Vagina (tissue), 2 donors: ENCODE measurements at regions not wholly inside any gene's neighbourhood (a gene's known extent, or its start where the extent isn't known, plus 50 kb on each side); places are given as distances from the start of the nearest gene placed in this dataset.

Experiments used
- POLR2A ChIP-seq, 2 donors: fragments of 450-650 bp; IDR thresholded peaks; one replicate each; pipeline ENCODE4 v1.6.1; 2017; ENCODE audit warnings: antibody characterized with exemption in 2 of 2, mild to moderate bottlenecking in 2 of 2, moderate library complexity in 2 of 2
- TF ChIP-seq, protein P1 (sequence below), 3 experiments: fragments of 450-650 bp in 2 of 3; fragments of 200-600 bp in 1 of 3; sonication (generic) in 1 of 3; IDR thresholded peaks; one replicate each; pipeline ENCODE4 v1.5.1; 2017 to 2019; ENCODE audit warnings: antibody characterized with exemption in 3 of 3, mild to moderate bottlenecking in 2 of 3, moderate library complexity in 2 of 3

DNA sequence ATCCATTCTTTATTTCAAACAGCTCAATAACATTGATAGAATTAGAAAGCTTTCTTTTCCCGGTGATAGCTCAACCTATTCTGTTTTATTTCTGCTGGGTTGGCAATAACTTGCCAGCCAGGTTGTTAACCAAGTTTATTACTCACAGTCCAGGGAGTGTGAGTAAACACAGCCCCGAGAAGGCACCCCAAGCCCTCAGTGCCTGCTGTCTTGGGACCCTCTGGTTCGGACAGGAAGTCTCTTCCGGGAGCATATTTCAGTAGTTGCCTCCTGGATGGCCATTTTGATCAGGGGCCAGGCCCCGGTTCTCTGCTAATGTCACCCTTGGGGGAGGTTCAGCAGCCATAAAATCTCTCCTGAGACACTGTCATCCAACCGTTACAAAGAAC lies 176.8 kb downstream of the INO80D start:
- TF ChIP-seq, protein P1, sequence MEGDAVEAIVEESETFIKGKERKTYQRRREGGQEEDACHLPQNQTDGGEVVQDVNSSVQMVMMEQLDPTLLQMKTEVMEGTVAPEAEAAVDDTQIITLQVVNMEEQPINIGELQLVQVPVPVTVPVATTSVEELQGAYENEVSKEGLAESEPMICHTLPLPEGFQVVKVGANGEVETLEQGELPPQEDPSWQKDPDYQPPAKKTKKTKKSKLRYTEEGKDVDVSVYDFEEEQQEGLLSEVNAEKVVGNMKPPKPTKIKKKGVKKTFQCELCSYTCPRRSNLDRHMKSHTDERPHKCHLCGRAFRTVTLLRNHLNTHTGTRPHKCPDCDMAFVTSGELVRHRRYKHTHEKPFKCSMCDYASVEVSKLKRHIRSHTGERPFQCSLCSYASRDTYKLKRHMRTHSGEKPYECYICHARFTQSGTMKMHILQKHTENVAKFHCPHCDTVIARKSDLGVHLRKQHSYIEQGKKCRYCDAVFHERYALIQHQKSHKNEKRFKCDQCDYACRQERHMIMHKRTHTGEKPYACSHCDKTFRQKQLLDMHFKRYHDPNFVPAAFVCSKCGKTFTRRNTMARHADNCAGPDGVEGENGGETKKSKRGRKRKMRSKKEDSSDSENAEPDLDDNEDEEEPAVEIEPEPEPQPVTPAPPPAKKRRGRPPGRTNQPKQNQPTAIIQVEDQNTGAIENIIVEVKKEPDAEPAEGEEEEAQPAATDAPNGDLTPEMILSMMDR (IDR thresholded peaks at IDR 0.05), result no peak
- no peak for TF ChIP-seq POLR2A (IDR thresholded peaks at IDR 0.05)
